Gastrocnemius medialis (tissue), 4 donors: ENCODE measurements at regions not wholly inside any gene's neighbourhood (a gene's known extent, or its start where the extent isn't known, plus 50 kb on each side); places are given as distances from the start of the nearest gene placed in this dataset.

ENCODE experiments used
- POLR2A ChIP-seq, 2 donors: fragments of 450-650 bp; IDR thresholded peaks; one replicate each; pipeline ENCODE4 v1.6.1; 2017; ENCODE audit warnings: antibody characterized with exemption in 2 of 2, mild to moderate bottlenecking in 2 of 2, moderate library complexity in 2 of 2
- TF ChIP-seq, protein P1 (sequence below), 5 experiments: fragments of 450-650 bp in 3 of 5; fragments of 200-600 bp in 2 of 5; sonication (generic) in 2 of 5; IDR thresholded peaks in 4 of 5; conservative IDR thresholded peaks in 1 of 5; 1 replicate in 4 of 5; 2 replicates in 1 of 5; pipeline ENCODE4 v1.5.1; 2016 to 2019; ENCODE audit warnings: antibody characterized with exemption in 5 of 5, mild to moderate bottlenecking in 3 of 5, moderate library complexity in 3 of 5

DNA sequence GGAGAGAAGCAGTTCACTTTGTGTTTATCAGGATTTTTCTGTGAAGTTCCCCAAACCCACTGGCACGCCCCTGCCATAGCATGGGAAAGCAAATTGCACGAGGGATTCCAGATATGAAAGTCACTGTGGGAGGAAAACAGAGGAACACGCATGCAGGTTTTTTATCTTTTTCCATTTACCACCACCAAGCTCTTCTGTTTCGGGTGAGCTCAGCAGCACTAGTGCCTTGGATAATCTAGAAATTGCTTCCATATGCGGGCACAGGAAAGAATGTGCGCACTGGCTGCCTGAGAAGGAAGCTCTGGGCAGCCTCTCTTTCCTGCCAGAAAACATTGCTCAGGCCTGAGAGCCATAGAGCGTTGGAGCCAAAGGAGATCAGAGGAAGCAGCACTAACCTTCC lies 65.9 kb upstream of the WIPF1 start:
- TF ChIP-seq, protein P1, sequence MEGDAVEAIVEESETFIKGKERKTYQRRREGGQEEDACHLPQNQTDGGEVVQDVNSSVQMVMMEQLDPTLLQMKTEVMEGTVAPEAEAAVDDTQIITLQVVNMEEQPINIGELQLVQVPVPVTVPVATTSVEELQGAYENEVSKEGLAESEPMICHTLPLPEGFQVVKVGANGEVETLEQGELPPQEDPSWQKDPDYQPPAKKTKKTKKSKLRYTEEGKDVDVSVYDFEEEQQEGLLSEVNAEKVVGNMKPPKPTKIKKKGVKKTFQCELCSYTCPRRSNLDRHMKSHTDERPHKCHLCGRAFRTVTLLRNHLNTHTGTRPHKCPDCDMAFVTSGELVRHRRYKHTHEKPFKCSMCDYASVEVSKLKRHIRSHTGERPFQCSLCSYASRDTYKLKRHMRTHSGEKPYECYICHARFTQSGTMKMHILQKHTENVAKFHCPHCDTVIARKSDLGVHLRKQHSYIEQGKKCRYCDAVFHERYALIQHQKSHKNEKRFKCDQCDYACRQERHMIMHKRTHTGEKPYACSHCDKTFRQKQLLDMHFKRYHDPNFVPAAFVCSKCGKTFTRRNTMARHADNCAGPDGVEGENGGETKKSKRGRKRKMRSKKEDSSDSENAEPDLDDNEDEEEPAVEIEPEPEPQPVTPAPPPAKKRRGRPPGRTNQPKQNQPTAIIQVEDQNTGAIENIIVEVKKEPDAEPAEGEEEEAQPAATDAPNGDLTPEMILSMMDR (IDR thresholded peaks at IDR 0.05 in 4 of 5, conservative IDR thresholded peaks at IDR 0.05 in 1 of 5): no peak
- TF ChIP-seq POLR2A (IDR thresholded peaks at IDR 0.05): no peak
